NCI-H187 (cell line): ENCODE measurements at regions not wholly inside any gene's neighbourhood (a gene's known extent, or its start where the extent isn't known, plus 50 kb on each side); places are given as distances from the start of the nearest gene placed in this dataset.

ENCODE experiments used
- DNase-seq, 2 experiments: peaks; one replicate each; lab custom pipeline; 2025; lab: John Stamatoyannopoulos, UW

- no peak for DNase-seq
Measured at GRCh38 chr11:30089921-30090320, 73.1 kb upstream of the KCNA4 start.

- DNase-seq = no peak
Measured at GRCh38 chr11:30091246-30091645, 74.4 kb upstream of the KCNA4 start.

- DNase-seq = no peak
Measured at GRCh38 chr11:30091737-30092136, 74.9 kb upstream of the KCNA4 start.

- DNase-seq = no peak
Measured at GRCh38 chr11:30092518-30092917, 75.7 kb upstream of the KCNA4 start.

- DNase-seq = no peak
Measured at GRCh38 chr11:30100495-30100894, 83.7 kb upstream of the KCNA4 start.

GRCh38 chr11:30106222-30107181, 89.7 kb upstream of the KCNA4 start:
- no peak for DNase-seq

GRCh38 chr11:30107899-30108298, 91.1 kb upstream of the KCNA4 start:
- DNase-seq = no peak

GRCh38 chr11:30109774-30110173, 92.9 kb upstream of the KCNA4 start:
- DNase-seq = no peak

GRCh38 chr11:30110691-30111090, 93.9 kb upstream of the KCNA4 start:
- no peak for DNase-seq

- no peak for DNase-seq
Measured at GRCh38 chr11:30111786-30112185, 95.0 kb upstream of the KCNA4 start.

GRCh38 chr11:30113326-30113898, 96.6 kb upstream of the KCNA4 start:
- no peak for DNase-seq

- no peak for DNase-seq
Measured at GRCh38 chr11:30116512-30116911, 99.7 kb upstream of the KCNA4 start.

GRCh38 chr11:30120045-30120589, 103.3 kb upstream of the KCNA4 start:
- DNase-seq = no peak

GRCh38 chr11:30125456-30125855, 105.4 kb upstream of the FSHB start:
- no peak for DNase-seq

- no peak for DNase-seq
Measured at GRCh38 chr11:30128269-30128932, 102.4 kb upstream of the FSHB start.

GRCh38 chr11:30131535-30131934, 99.3 kb upstream of the FSHB start:
- DNase-seq = no peak

GRCh38 chr11:30133281-30133680, 97.5 kb upstream of the FSHB start:
- DNase-seq = no peak

- DNase-seq = peak in 1 of 2 experiments; percentile 33
Measured at GRCh38 chr11:30143098-30143705, 87.6 kb upstream of the FSHB start.

- DNase-seq = no peak
Measured at GRCh38 chr11:30147293-30147692, 83.5 kb upstream of the FSHB start.

- DNase-seq = no peak
Measured at GRCh38 chr11:30149998-30150397, 80.8 kb upstream of the FSHB start.

GRCh38 chr11:30150425-30150824, 80.4 kb upstream of the FSHB start:
- DNase-seq = no peak

GRCh38 chr11:30153008-30153407, 77.8 kb upstream of the FSHB start:
- no peak for DNase-seq
